ENCODE measurements at regions not wholly inside any gene's neighbourhood (a gene's known extent, or its start where the extent isn't known, plus 50 kb on each side); places are given as distances from the start of the nearest gene placed in this dataset.

DNA sequence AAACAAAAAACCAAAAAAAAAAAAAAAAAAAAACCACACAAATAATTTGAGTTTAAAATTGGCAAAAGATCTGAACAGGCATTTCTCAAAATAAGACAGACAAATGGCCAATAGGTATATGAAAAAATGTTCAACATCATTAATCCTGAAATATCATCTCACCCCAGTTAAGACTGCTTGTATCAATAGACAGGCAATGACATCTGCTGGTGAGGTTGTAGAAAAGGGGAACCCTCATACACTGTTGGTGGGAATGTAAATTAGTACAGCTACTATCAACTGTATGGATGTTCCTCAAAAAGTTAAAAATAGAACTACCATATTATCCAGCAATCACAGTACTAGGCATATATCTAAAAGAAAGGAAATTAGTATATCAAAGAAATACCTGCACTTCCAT, 523.1 kb downstream of the XIRP2 start:
- no peak for TF ChIP-seq POLR2A (IDR thresholded peaks at IDR 0.05)
- TF ChIP-seq, protein P1, sequence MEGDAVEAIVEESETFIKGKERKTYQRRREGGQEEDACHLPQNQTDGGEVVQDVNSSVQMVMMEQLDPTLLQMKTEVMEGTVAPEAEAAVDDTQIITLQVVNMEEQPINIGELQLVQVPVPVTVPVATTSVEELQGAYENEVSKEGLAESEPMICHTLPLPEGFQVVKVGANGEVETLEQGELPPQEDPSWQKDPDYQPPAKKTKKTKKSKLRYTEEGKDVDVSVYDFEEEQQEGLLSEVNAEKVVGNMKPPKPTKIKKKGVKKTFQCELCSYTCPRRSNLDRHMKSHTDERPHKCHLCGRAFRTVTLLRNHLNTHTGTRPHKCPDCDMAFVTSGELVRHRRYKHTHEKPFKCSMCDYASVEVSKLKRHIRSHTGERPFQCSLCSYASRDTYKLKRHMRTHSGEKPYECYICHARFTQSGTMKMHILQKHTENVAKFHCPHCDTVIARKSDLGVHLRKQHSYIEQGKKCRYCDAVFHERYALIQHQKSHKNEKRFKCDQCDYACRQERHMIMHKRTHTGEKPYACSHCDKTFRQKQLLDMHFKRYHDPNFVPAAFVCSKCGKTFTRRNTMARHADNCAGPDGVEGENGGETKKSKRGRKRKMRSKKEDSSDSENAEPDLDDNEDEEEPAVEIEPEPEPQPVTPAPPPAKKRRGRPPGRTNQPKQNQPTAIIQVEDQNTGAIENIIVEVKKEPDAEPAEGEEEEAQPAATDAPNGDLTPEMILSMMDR (IDR thresholded peaks at IDR 0.05), result no peak
